C4-2B (cell line): ENCODE measurements at regions not wholly inside any gene's neighbourhood (a gene's known extent, or its start where the extent isn't known, plus 50 kb on each side); places are given as distances from the start of the nearest gene placed in this dataset.

Source experiments
- ZFX ChIP-seq: fragments of 450-650 bp; IDR thresholded peaks from 2 replicates; pipeline ENCODE4 v1.6.1; 2017
- TF ChIP-seq, protein P1 (sequence below): fragments of 450-650 bp; conservative IDR thresholded peaks from 2 replicates; pipeline ENCODE4 v1.5.1; 2017; ENCODE audit warnings: mild to moderate bottlenecking

DNA sequence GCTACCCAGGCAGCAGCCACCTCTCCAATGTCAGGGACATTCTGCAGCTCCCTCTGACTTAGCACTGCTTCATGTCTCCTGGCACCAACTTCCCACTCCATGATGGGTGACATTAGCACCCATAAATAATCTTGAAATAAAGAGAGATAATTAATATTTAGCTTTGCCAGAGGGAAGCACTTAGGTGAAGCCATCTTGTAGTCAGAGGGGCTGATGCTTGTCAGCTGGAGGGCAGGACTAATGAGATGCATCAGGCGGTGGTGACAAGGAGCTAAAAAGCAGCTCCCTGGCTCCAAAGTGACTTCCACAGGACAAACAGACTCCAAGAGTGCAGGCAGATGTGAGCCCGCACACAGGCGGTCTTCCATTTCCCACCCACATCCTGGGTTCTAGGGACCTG lies 153.0 kb upstream of the ID2 start:
- TF ChIP-seq, protein P1, sequence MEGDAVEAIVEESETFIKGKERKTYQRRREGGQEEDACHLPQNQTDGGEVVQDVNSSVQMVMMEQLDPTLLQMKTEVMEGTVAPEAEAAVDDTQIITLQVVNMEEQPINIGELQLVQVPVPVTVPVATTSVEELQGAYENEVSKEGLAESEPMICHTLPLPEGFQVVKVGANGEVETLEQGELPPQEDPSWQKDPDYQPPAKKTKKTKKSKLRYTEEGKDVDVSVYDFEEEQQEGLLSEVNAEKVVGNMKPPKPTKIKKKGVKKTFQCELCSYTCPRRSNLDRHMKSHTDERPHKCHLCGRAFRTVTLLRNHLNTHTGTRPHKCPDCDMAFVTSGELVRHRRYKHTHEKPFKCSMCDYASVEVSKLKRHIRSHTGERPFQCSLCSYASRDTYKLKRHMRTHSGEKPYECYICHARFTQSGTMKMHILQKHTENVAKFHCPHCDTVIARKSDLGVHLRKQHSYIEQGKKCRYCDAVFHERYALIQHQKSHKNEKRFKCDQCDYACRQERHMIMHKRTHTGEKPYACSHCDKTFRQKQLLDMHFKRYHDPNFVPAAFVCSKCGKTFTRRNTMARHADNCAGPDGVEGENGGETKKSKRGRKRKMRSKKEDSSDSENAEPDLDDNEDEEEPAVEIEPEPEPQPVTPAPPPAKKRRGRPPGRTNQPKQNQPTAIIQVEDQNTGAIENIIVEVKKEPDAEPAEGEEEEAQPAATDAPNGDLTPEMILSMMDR: no peak
- TF ChIP-seq ZFX: no peak
